ENCODE measurements at regions not wholly inside any gene's neighbourhood (a gene's known extent, or its start where the extent isn't known, plus 50 kb on each side); places are given as distances from the start of the nearest gene placed in this dataset.

DNA sequence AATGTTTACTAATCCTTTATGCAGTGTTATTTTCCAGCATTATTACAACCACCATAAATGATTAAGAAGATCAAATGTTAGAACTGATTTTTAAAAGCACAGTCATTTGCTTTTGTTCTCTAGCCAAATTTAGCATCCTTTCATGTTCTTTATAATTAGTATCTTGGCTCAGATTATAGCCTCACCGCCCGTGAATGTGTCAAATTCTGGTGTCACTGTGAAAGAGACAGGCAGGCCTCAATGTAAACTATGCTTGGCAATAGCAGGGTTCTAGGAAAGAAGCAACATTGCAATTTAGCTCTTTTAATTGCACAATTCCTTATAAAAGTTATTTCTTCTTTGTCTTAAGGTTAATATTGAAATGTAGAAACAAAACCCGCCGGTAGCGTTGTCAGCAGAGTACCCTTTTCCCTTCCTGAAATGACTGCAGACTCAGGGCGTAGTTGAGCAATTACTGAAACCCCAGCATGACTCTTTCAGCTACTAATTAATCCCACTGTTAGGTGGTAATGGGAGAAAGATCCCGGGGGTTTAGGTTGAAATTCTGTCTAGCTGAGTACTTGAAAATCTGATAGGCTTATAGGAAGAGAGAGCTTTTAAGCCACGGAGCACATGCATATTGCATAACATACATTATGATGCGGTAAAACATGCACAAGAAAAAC is 1600.5 kb upstream of the SEL1L start:
- no peak overlapping the region for H3K27ac ChIP-seq

DNA sequence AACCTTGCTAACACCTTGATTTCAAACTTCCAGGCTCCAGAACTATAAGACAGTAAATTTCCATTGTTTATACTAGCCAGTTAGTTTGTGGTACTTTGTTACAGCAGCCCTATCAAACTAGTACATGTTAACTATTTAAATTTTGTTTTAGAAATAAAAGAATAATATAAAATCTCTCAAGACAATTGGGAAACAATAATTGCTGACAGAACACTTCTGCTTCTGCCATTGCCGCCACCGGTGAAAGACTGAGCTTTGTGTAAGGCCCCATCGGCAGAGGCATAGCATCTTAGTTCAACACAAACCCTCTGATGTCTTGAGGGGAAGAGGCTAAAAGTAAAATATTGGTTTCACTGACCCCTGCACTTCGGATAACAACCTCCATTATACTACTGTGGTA is 1607.1 kb upstream of the SEL1L start:
- H3K27me3 ChIP-seq: no peaks in the 10 kb centered on the region
- no peak overlapping the region for H3K27ac ChIP-seq
- H3K36me3 ChIP-seq: no peaks in the 10 kb centered on the region
- no peaks in the 10 kb centered on the region for H3K9me3 ChIP-seq
- 91 to 95% methylated on average over 4 of the region's 4 CpGs for WGBS, 2 donors
- DNase-seq: no peak
- no peak overlapping the region for H3K4me3 ChIP-seq (replicated peaks in 1 of 3)
- intact Hi-C loops (cut with DNase I): no loop called here
- no peak for TF ChIP-seq POLR2A (IDR thresholded peaks at IDR 0.05)
- H3K4me1 ChIP-seq: no peaks in the 10 kb centered on the region

More for the DNA sequence above, 1600.5 kb upstream of the SEL1L start:
- Histone ChIP-seq H3K9me3 (no peaks in the 10 kb centered on the region), H3K36me3 (no peaks in the 10 kb centered on the region), H3K4me3 (replicated peaks in 1 of 3) (no peak overlapping the region), H3K27me3 (no peaks in the 10 kb centered on the region), H3K4me1 (no peaks in the 10 kb centered on the region)
- intact Hi-C loops (cut with DNase I): no loop called here
- 73 to 80% methylated on average over 9 of the region's 9 CpGs for WGBS, 2 donors
- TF ChIP-seq POLR2A (IDR thresholded peaks at IDR 0.05): no peak
- TF ChIP-seq, protein P1, sequence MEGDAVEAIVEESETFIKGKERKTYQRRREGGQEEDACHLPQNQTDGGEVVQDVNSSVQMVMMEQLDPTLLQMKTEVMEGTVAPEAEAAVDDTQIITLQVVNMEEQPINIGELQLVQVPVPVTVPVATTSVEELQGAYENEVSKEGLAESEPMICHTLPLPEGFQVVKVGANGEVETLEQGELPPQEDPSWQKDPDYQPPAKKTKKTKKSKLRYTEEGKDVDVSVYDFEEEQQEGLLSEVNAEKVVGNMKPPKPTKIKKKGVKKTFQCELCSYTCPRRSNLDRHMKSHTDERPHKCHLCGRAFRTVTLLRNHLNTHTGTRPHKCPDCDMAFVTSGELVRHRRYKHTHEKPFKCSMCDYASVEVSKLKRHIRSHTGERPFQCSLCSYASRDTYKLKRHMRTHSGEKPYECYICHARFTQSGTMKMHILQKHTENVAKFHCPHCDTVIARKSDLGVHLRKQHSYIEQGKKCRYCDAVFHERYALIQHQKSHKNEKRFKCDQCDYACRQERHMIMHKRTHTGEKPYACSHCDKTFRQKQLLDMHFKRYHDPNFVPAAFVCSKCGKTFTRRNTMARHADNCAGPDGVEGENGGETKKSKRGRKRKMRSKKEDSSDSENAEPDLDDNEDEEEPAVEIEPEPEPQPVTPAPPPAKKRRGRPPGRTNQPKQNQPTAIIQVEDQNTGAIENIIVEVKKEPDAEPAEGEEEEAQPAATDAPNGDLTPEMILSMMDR (IDR thresholded peaks at IDR 0.05): no peak
- DNase-seq: no peak

DNA sequence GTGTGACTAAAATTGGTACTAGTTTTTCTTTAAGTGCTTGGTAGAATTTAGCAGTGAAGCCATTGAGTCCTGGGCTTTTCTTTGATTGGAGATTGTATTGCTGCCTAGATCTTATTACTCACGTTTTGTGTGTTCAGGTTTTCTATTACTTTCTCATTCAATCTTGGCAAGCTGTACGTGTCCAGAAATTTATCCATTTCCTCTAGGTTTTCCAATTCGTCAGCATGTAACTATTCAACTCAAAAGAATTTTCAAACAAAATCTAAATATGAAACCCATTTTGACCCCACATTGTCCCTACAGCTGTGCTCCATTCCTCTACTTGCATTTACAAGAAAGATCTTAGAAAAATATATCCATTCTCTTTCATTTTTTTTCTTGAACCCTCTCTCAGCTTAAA is 1613.4 kb upstream of the SEL1L start:
- Histone ChIP-seq H3K9me3 (no peaks in the 10 kb centered on the region), H3K4me1 (no peaks in the 10 kb centered on the region), H3K36me3 (no peaks in the 10 kb centered on the region), H3K4me3 (replicated peaks in 1 of 3) (no peak overlapping the region), H3K27me3 (no peaks in the 10 kb centered on the region), H3K27ac (no peak overlapping the region)
- TF ChIP-seq, protein P1 (IDR thresholded peaks at IDR 0.05): no peak
- no peak for TF ChIP-seq POLR2A (IDR thresholded peaks at IDR 0.05)
- intact Hi-C loops (cut with DNase I): no loop called here
- no peak for DNase-seq
- 78 to 82% methylated on average over 3 of the region's 3 CpGs for WGBS, 2 donors

DNA sequence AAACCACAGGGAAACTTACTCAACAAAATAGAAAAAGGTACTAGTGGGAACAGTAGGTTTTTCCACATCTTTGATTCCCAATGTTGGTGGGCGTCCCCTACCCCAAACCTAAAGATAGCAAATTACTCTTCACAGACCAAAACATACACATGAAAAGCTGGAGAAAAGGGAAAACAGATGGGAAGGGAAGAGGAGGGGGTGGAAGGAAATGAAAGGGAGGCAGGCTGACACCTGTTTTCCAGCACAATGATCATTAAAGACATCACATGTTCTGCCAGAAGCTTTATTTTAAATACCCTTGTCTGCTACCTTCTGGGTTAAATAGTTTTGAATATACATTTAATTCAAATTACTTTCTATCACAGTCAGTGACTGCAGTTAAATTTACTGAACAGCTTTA is 1617.9 kb upstream of the SEL1L start:
- WGBS, 2 donors: 94 to 98% methylated on average over 1 of the region's 1 CpG
- no peaks in the 10 kb centered on the region for H3K36me3 ChIP-seq

DNA sequence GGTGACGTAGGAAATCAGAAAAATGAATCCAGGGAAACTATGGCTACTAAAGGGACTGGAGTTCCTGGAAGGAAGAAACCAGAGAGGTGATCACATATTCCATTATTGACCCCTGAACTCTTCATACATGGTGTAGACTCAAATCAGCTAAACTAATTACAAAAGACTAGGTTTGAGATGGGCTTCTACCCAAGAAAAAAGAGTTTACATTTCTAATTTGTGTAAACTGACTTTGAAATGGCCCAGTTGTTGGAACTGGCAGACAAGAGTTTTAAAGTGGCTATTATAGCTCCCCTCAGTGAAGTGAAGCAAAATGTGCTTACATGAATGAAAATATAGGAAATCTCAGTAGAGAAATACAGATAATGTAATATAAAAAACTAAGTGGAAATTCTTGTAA is 1619.4 kb upstream of the SEL1L start:
- H3K27ac ChIP-seq: no peak overlapping the region
- DNase-seq: no peak
- no peaks in the 10 kb centered on the region for H3K27me3 ChIP-seq
- no peaks in the 10 kb centered on the region for H3K36me3 ChIP-seq
- intact Hi-C loops (cut with DNase I): no loop called here
- WGBS, 2 donors: 66 to 83% methylated on average over 1 of the region's 1 CpG
- TF ChIP-seq POLR2A (IDR thresholded peaks at IDR 0.05): no peak
- H3K9me3 ChIP-seq: no peaks in the 10 kb centered on the region
- no peaks in the 10 kb centered on the region for H3K4me1 ChIP-seq
- H3K4me3 ChIP-seq (replicated peaks in 1 of 3): no peak overlapping the region

More for the DNA sequence above, 1617.9 kb upstream of the SEL1L start:
- Histone ChIP-seq H3K27ac (no peak overlapping the region), H3K27me3 (no peaks in the 10 kb centered on the region), H3K4me3 (replicated peaks in 1 of 3) (no peak overlapping the region), H3K9me3 (no peaks in the 10 kb centered on the region), H3K4me1 (no peaks in the 10 kb centered on the region)
- no peak for DNase-seq
- intact Hi-C loops (cut with DNase I): no loop called here
- TF ChIP-seq POLR2A (IDR thresholded peaks at IDR 0.05): no peak
- TF ChIP-seq, protein P1 (IDR thresholded peaks at IDR 0.05): no peak

DNA sequence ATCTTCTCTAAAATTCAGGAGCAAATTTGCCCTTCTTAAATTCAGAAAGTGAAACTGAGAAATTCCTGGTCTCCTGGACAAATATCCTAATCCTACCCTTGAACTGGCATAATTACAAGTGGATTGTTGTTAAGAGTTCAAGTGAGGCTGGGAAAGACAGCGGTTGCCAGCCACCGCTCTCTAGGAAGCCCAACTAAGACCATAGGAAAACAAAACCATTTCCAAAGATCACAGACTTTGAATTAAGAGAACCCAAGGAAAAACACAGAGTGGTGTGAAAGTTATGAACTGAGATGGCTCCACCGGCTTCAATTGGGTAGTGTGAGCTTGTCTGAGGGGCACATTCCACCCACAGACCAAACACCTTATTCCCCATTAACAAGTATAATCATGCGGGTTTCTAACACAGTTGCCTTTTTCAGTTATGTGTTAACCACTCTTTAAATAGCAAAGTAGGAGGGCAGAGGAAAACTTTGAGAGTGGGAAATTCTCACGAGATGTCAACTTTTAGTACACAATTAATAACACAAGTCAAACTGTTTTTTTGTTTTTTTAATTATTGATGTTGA is 1628.8 kb upstream of the SEL1L start:
- TF ChIP-seq POLR2A (IDR thresholded peaks at IDR 0.05): no peak
- TF ChIP-seq, protein P1 (IDR thresholded peaks at IDR 0.05): no peak
- no peak overlapping the region for H3K4me3 ChIP-seq (replicated peaks in 1 of 3)
- no peaks in the 10 kb centered on the region for H3K27me3 ChIP-seq
- H3K36me3 ChIP-seq: no peaks in the 10 kb centered on the region
- H3K4me1 ChIP-seq: no peaks in the 10 kb centered on the region
- WGBS, 2 donors: 46 to 58% methylated on average over 5 of the region's 5 CpGs
- DNase-seq: no peak
- intact Hi-C loops (cut with DNase I): no loop called here
- H3K9me3 ChIP-seq: no peaks in the 10 kb centered on the region
- H3K27ac ChIP-seq: no peak overlapping the region
